Epithelial cell of esophagus (primary cell): ENCODE measurements at regions not wholly inside any gene's neighbourhood (a gene's known extent, or its start where the extent isn't known, plus 50 kb on each side); places are given as distances from the start of the nearest gene placed in this dataset.

Experiments used
- DNase-seq: peaks from one replicate; pipeline ENCODE4 v3.0.0; 2010; ENCODE audit warnings: low read depth
- H3K4me3 ChIP-seq: 2 replicates; pipeline ENCODE4 v1.5.1; 2011; ENCODE audit warnings: mild to moderate bottlenecking, low read length, control low read depth
- TF ChIP-seq, protein P1 (sequence below): IDR thresholded peaks from 2 replicates; pipeline ENCODE4 v1.5.1; 2011; ENCODE audit warnings: low read depth, mild to moderate bottlenecking, low read length, control low read depth, inconsistent platforms; ENCODE audit not compliant: insufficient read depth; ENCODE audit errors: missing control alignments

GRCh38 chr15:29590701-29591100, 231.6 kb downstream of the TJP1 start:
- H3K4me3 ChIP-seq: no peak overlapping the region
- TF ChIP-seq, protein P1, sequence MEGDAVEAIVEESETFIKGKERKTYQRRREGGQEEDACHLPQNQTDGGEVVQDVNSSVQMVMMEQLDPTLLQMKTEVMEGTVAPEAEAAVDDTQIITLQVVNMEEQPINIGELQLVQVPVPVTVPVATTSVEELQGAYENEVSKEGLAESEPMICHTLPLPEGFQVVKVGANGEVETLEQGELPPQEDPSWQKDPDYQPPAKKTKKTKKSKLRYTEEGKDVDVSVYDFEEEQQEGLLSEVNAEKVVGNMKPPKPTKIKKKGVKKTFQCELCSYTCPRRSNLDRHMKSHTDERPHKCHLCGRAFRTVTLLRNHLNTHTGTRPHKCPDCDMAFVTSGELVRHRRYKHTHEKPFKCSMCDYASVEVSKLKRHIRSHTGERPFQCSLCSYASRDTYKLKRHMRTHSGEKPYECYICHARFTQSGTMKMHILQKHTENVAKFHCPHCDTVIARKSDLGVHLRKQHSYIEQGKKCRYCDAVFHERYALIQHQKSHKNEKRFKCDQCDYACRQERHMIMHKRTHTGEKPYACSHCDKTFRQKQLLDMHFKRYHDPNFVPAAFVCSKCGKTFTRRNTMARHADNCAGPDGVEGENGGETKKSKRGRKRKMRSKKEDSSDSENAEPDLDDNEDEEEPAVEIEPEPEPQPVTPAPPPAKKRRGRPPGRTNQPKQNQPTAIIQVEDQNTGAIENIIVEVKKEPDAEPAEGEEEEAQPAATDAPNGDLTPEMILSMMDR: no peak
- DNase-seq: no peak

DNA sequence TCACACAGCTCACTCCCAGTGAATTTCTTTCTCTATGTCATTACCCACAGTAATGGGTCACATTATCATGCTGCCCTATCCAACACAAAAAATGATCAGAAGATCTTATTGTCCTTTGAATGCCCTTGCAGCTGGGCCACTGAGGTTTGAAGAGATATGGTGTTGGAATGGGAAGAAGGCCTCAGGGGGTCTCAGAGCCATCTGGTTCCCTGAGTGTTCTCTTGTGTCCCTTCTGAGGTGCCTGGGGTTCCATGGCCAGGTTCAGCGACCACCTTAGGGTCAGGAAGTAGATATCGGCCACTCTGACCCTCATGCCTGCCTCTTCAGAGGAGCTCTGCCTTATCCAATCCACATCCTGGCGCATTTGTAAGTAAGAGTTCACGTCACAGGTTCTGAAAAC, 232.3 kb downstream of the TJP1 start:
- no peak overlapping the region for H3K4me3 ChIP-seq
- TF ChIP-seq, protein P1: no peak

GRCh38 chr15:29589416-29589815, 232.9 kb downstream of the TJP1 start:
- TF ChIP-seq, protein P1: no peak
- no peak for DNase-seq

More for the DNA sequence above, 232.3 kb downstream of the TJP1 start:
- no peak for DNase-seq

DNA sequence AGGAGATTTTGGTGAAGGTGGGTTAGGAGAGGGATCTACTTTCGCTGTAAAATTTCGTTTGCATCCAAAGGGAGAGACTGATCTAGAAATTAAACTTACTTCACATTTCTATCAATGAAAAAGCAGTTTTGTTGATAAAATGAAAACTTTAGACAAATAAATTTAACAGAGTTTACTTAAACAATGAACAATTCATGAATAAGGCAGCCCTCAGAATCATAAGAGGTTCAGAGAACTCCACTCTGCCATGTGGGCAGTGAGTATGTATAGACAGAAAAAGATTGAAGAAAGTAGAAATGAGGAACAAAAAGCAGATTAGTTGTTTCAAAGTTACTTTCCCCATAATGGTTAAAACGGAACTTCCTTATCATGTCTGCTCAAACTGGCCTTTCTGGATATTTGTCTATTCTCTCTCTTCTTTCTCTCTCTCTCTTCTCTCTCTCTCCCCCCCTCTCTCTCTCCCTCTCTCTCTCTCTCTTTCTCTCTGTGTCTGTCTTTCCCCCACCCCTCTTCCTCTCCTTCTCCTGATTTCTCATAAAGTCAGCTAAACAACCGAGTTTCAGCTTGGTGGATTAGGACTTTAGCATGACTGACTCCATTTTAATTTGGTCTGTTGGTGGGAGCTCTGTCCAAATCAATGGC, 248.9 kb downstream of the TJP1 start:
- DNase-seq: no peak

More at GRCh38 chr15:29589416-29589815, 232.9 kb downstream of the TJP1 start:
- no peak overlapping the region for H3K4me3 ChIP-seq

DNA sequence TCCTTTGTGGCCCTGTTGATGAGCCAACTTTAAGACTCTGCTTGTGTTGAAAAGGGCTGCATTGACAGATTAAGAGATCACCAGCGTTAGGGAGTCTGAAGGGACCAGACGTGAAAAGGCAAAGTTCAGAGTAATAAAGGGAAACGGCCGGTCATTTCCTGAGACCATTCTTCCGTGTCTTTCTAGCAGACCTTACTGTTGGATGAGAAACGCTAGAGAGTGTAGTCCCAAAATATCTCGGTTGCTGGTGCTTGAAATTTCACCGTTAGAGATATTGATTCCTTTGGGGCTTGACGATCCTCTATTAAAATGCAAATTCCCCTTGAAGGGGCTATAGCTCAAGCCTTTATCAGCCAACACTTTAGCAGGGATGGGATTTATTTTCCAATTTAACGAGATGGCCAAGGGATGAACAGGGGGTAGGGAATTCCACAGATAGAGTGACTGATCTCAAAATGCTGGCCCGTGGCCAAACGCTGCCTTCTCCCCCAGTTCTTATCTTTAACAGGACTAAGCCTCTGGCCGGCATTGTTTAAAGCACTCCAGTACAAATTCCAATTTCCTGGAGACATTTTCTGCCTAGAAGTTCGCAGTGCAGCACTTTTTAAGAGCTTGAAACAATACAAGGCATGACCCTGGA, 250.4 kb downstream of the TJP1 start:
- TF ChIP-seq, protein P1: no peak

More for the DNA sequence above, 248.9 kb downstream of the TJP1 start:
- no peak overlapping the region for H3K4me3 ChIP-seq
- TF ChIP-seq, protein P1: no peak

GRCh38 chr15:29570948-29571791, 251.1 kb downstream of the TJP1 start:
- peak; percentile 36 for DNase-seq
- TF ChIP-seq, protein P1: no peak
- H3K4me3 ChIP-seq: no peak overlapping the region

More for the DNA sequence above, 250.4 kb downstream of the TJP1 start:
- no peak overlapping the region for H3K4me3 ChIP-seq
- no peak for DNase-seq
